Natural killer cell (primary cell): ENCODE measurements at regions not wholly inside any gene's neighbourhood (a gene's known extent, or its start where the extent isn't known, plus 50 kb on each side); places are given as distances from the start of the nearest gene placed in this dataset.

Source experiments
- ATAC-seq, 3 donors: fragments of 150-1000 bp in 2 of 3; fragments of 200-7000 bp in 1 of 3; cut with Tn5 transposase; 1 replicate in 1 of 3; 2 replicates in 2 of 3; pipeline ENCODE4 v1.10.0; 2021; ENCODE audit warnings: mild to moderate bottlenecking in 2 of 3, moderate library complexity in 2 of 3
- DNase-seq, 2 donors: peaks; one replicate each; pipeline versions ENCODE4 v3.0.0 to v3.0.0-alpha.2; 2013 to 2021; ENCODE audit warnings: mixed read lengths in 1 of 2
- H3K27ac ChIP-seq: one replicate; pipeline ENCODE4 v1.5.1; 2013; ENCODE audit warnings: mild to moderate bottlenecking, low read length
- H3K27me3 ChIP-seq: one replicate; pipeline ENCODE4 v1.6.1; 2013; ENCODE audit warnings: low read length; ENCODE audit not compliant: control insufficient read depth, insufficient read depth
- H3K36me3 ChIP-seq: one replicate; pipeline ENCODE4 v1.6.1; 2013; ENCODE audit warnings: low read length; ENCODE audit not compliant: control insufficient read depth, insufficient read depth
- H3K4me1 ChIP-seq: one replicate; pipeline ENCODE4 v1.6.1; 2013; ENCODE audit warnings: low read length; ENCODE audit not compliant: control insufficient read depth, insufficient read depth
- H3K4me3 ChIP-seq: one replicate; pipeline ENCODE4 v1.5.1; 2013; ENCODE audit warnings: low read length
- H3K9me3 ChIP-seq: one replicate; pipeline ENCODE4 v1.6.1; 2013; ENCODE audit warnings: low read length; ENCODE audit not compliant: control insufficient read depth, insufficient read depth
- H3K27ac Mint-ChIP-seq, 2 donors: one replicate each; pipeline ENCODE4 v1.8.0; 2022; ENCODE audit warnings: mild to moderate bottlenecking in 2 of 2, mixed read lengths in 2 of 2, moderate library complexity in 1 of 2
- H3K27me3 Mint-ChIP-seq, 2 donors: one replicate each; pipeline ENCODE4 v1.8.0; 2022; ENCODE audit warnings: low read depth in 2 of 2, mixed read lengths in 2 of 2
- H3K36me3 Mint-ChIP-seq: one replicate; pipeline ENCODE4 v1.8.0; 2022; ENCODE audit warnings: mixed read lengths
- H3K4me1 Mint-ChIP-seq, 2 donors: one replicate each; pipeline ENCODE4 v1.8.0; 2022; ENCODE audit warnings: mixed read lengths in 2 of 2
- H3K4me3 Mint-ChIP-seq: one replicate; pipeline ENCODE4 v1.8.0; 2022; ENCODE audit warnings: mild to moderate bottlenecking, moderate library complexity, mixed read lengths
- H3K9me3 Mint-ChIP-seq, 2 donors: one replicate each; pipeline ENCODE4 v1.8.0; 2022; ENCODE audit warnings: mixed read lengths in 2 of 2
- WGBS: methylation state at CpG from one replicate; pipeline ENCODE4 v1.1.7; 2013; ENCODE audit warnings: missing lambda C conversion rate; ENCODE audit not compliant: insufficient coverage; 5-methylcytosine and 5-hydroxymethylcytosine counted together
- intact Hi-C: fragments of 100-400 bp; cut with micrococcal nuclease; formaldehyde crosslinking; loops from one replicate; pipeline ENCODE4 v1.14.2; 2022
- TF ChIP-seq, protein P1 (sequence below): fragments of 200-600 bp; IDR thresholded peaks from one replicate; pipeline ENCODE4 v1.8.0; 2022; ENCODE audit warnings: antibody characterized with exemption

DNA sequence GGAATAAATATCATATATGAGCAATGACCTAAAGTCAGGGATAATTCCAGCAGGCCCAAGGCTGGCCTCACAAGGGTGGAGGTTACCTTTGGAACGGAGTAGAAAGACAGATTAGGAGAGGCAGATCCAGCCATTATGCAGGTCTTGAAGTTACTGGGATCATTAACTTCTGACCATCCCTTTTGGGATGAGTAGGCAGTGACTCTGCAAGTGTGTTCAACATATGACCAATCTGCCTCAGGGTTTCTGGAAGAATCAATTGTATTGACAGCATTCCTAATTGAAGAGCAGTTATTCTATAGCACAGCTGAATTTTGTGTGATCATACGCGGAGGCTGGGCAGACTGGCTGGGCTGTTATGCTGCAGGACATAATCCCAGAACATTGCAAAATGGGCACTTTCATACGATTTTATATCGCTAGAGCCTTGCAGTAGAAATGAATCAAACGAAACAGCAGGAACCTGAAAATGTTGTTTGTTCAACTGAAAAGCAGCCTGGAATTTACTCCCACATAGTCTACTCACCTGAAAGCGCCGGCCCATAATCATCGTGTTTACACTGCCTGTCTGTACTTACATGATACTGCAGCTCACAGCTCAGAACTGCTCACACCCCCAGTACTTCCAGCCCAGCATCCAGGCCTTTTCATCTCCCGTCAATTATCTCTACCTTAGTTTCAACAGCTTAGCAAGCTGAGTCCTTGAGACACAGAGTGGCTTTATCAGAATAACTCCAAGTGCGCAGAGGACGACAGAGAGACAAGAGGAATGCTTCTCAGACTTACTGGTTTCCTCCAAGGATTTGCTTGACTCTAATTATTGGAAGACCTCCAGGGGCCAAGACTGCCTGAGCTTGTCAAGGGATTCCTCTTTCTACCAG is 556.1 kb downstream of the EFNB2 start:
- Histone ChIP-seq H3K4me3 (no peak overlapping the region), H3K4me1 (no peaks in the 10 kb centered on the region), H3K9me3 (no peaks in the 10 kb centered on the region), H3K27ac (no peak overlapping the region), H3K36me3 (no peaks in the 10 kb centered on the region), H3K27me3 (no peaks in the 10 kb centered on the region)
- Mint-ChIP-seq H3K27ac (no peak overlapping the region), H3K36me3 (no peaks in the 10 kb centered on the region), H3K9me3 (peaks cover 4 to 5% of the 10 kb centered on the region in 2 donors), H3K4me1 (no peaks in the 10 kb centered on the region), H3K27me3 (no peaks in the 10 kb centered on the region), H3K4me3 (no peak overlapping the region)
- ATAC-seq: no peak
- no peak for DNase-seq
- intact Hi-C loops: no loop called here
- TF ChIP-seq, protein P1, sequence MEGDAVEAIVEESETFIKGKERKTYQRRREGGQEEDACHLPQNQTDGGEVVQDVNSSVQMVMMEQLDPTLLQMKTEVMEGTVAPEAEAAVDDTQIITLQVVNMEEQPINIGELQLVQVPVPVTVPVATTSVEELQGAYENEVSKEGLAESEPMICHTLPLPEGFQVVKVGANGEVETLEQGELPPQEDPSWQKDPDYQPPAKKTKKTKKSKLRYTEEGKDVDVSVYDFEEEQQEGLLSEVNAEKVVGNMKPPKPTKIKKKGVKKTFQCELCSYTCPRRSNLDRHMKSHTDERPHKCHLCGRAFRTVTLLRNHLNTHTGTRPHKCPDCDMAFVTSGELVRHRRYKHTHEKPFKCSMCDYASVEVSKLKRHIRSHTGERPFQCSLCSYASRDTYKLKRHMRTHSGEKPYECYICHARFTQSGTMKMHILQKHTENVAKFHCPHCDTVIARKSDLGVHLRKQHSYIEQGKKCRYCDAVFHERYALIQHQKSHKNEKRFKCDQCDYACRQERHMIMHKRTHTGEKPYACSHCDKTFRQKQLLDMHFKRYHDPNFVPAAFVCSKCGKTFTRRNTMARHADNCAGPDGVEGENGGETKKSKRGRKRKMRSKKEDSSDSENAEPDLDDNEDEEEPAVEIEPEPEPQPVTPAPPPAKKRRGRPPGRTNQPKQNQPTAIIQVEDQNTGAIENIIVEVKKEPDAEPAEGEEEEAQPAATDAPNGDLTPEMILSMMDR: no peak
- WGBS: 88% methylated on average over 12 of the region's 12 CpGs

DNA sequence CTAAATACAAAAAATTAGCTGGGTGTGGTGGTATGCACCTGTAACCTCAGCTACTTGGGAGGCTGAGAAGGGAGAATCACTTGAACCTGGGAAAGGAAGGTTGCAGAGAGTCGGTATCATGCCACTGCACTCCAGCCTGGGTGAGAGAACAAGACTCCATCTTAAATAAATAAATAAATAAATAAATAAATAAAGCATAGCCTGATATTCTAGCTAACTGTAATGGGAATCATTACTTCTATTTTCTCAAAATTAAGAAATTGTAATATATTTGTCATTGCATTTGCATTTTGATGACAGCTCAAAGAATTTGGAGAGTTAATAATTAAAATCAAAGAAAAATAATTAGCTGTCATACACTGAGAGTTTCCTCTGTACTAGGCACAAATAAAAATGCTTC is 561.1 kb downstream of the EFNB2 start:
- Mint-ChIP-seq H3K9me3 (peaks cover 4 to 5% of the 10 kb centered on the region in 2 donors), H3K27me3 (no peaks in the 10 kb centered on the region), H3K4me1 (no peaks in the 10 kb centered on the region), H3K36me3 (no peaks in the 10 kb centered on the region), H3K27ac (no peak overlapping the region), H3K4me3 (no peak overlapping the region)
- no peak for DNase-seq
- ATAC-seq: no peak
- no peaks in the 10 kb centered on the region for H3K27me3 ChIP-seq
- intact Hi-C loops: no loop called here
- no CpG with 5 or more reads among the region's 1 CpG for WGBS
- no peaks in the 10 kb centered on the region for H3K9me3 ChIP-seq
- no peaks in the 10 kb centered on the region for H3K36me3 ChIP-seq
- TF ChIP-seq, protein P1: no peak
- no peak overlapping the region for H3K27ac ChIP-seq
- no peaks in the 10 kb centered on the region for H3K4me1 ChIP-seq
- H3K4me3 ChIP-seq: no peak overlapping the region

DNA sequence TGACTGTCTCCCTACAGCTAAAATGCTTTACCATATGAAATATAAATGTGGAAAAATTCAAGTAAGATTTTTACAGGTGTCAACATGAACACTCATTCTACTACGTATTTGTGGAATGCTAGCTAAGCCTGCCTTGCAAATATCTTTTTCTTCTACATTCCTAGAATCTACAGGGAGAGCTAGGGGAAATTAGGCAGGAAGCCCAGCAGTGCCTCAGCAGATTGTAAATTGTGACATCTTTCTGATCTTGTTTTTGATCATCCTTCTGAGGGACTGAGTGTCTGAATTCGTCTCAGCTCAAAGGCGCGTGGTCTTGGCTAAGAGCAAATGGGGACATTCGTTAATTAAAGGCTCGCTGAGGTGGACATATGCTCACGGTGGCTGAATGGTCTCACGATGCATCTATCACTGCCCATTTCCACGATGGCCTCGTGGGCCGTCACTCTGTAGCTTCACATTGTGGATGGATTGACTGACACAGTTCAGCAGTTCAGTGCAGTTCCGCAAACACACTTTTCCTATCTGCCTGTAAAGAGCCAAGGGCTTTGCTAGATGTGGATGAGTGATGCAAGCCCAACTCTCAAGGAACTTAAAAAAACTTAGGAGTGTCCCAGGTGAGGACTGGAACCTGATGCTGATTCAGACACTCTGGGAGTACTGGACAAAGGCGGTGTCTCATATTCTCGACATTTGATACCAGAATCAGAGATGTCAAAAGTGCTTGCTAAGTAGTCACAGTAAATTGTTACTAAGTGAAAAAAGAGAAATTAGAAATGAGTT is 562.5 kb downstream of the EFNB2 start:
- no peak for ATAC-seq
- no peaks in the 10 kb centered on the region for H3K36me3 ChIP-seq

More for the DNA sequence above, 562.5 kb downstream of the EFNB2 start:
- Histone ChIP-seq H3K27me3 (no peaks in the 10 kb centered on the region), H3K9me3 (no peaks in the 10 kb centered on the region), H3K4me1 (no peaks in the 10 kb centered on the region), H3K4me3 (no peak overlapping the region), H3K27ac (no peak overlapping the region)
- H3K36me3 Mint-ChIP-seq: no peaks in the 10 kb centered on the region
- peaks cover 4 to 5% of the 10 kb centered on the region in 2 donors for H3K9me3 Mint-ChIP-seq
- no peak overlapping the region for H3K27ac Mint-ChIP-seq
- intact Hi-C loops: no loop called here
- H3K4me3 Mint-ChIP-seq: no peak overlapping the region
- TF ChIP-seq, protein P1: no peak
- DNase-seq: no peak
- no peaks in the 10 kb centered on the region for H3K4me1 Mint-ChIP-seq
- 94% methylated on average over 14 of the region's 14 CpGs for WGBS
- no peaks in the 10 kb centered on the region for H3K27me3 Mint-ChIP-seq
